Activated T-helper 1 cell treated with anti-CD3 and anti-CD28 coated beads, Interleukin-12 subunit alpha, Interleukin-12 subunit beta, Interleukin-2, Interleukin-4 antibody, amounts not matched to agents 30 ng/mL and 10 ng/mL and 1 ng/mL, durations not matched to agents 14 hours and 24 hours and 36 hours (primary cell): ENCODE measurements at regions not wholly inside any gene's neighbourhood (a gene's known extent, or its start where the extent isn't known, plus 50 kb on each side); places are given as distances from the start of the nearest gene placed in this dataset.

Source experiments
- DNase-seq: peaks from one replicate; pipeline ENCODE4 v3.0.0; 2021; ENCODE audit warnings: low spot score
- H3K27ac Mint-ChIP-seq: one replicate; pipeline ENCODE4 v1.8.0; 2021; ENCODE audit warnings: mild to moderate bottlenecking, mixed read lengths
- H3K27me3 Mint-ChIP-seq: one replicate; pipeline ENCODE4 v1.8.0; 2022; ENCODE audit warnings: mild to moderate bottlenecking, moderate library complexity, mixed read lengths; ENCODE audit not compliant: insufficient read depth
- H3K36me3 Mint-ChIP-seq: one replicate; pipeline ENCODE4 v1.8.0; 2021; ENCODE audit warnings: low read depth, mixed read lengths
- H3K4me1 Mint-ChIP-seq: one replicate; pipeline ENCODE4 v1.8.0; 2021; ENCODE audit warnings: low read depth, mixed read lengths
- H3K4me3 Mint-ChIP-seq: one replicate; pipeline ENCODE4 v1.8.0; 2021; ENCODE audit warnings: mild to moderate bottlenecking, moderate library complexity, mixed read lengths
- H3K9me3 Mint-ChIP-seq: one replicate; pipeline ENCODE4 v1.8.0; 2021; ENCODE audit warnings: mixed read lengths
- intact Hi-C: fragments of 100-400 bp; cut with micrococcal nuclease; formaldehyde crosslinking; loops from one replicate; pipeline ENCODE4 v1.15.1; 2024

DNA sequence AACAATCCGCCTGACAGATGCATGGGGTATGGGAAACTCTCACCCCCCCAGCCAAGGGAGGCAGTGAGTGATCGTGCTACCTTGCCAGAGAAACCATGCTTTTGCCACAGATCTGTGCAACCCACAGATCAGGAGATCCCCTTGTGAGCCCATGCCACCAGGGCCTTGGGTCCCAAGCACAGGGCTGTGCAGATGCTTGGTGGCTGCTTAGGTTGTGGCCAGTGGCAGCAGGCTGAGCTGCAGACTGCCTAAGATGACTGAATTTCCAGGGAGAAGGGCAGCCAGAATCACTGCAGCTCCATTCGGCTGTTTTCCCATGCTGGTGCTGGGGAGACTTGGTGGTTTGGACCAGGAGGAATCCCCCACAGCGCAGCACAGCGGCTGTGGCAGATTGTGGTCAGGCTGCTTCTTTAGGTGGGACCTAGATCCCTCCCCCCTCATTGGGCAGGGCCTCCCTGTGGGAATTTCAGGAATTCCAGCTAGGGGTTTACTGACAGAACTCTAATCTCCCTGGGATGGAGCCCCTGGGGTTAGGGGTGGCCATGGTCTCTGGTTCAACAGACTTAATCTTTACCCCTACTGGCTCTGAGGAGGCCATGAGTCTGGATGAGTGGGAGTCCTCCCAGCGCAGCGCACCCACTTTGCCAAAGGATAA, 264.6 kb upstream of the DAAM1 start:
- H3K4me3 Mint-ChIP-seq, result no peak overlapping the region
- no peak for DNase-seq
- no peak overlapping the region for H3K27ac Mint-ChIP-seq
- intact Hi-C loops, result no loop called here
- H3K4me1 Mint-ChIP-seq, result no peaks in the 10 kb centered on the region
- H3K36me3 Mint-ChIP-seq, result no peaks in the 10 kb centered on the region
- H3K9me3 Mint-ChIP-seq, result no peaks in the 10 kb centered on the region
- peaks cover 2% of the 10 kb centered on the region for H3K27me3 Mint-ChIP-seq

DNA sequence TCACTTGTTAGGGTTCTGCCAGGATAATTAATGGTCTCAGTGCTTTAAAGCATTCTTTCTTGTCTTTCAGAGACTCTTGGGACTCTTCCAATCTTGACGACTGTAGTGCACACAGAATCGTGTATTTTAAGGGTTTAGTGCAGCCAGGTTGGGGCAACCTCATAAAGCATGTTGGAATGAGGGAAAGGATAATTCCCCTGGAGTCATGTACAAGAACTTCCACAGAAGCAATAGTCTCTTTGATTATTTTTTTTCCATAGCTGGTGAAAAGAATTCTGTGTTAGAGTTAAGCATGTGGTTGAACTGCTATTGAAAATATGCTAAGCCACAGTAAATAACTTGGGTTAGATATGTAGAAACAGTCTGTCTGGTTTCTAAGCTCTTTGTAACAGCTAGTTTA, 246.8 kb upstream of the DAAM1 start:
- Mint-ChIP-seq H3K36me3 (no peaks in the 10 kb centered on the region), H3K27me3 (peaks cover 2% of the 10 kb centered on the region), H3K4me1 (no peaks in the 10 kb centered on the region), H3K4me3 (no peak overlapping the region), H3K9me3 (peaks cover 4% of the 10 kb centered on the region), H3K27ac (no peak overlapping the region)
- no peak for DNase-seq
- intact Hi-C loops, result no loop called here

DNA sequence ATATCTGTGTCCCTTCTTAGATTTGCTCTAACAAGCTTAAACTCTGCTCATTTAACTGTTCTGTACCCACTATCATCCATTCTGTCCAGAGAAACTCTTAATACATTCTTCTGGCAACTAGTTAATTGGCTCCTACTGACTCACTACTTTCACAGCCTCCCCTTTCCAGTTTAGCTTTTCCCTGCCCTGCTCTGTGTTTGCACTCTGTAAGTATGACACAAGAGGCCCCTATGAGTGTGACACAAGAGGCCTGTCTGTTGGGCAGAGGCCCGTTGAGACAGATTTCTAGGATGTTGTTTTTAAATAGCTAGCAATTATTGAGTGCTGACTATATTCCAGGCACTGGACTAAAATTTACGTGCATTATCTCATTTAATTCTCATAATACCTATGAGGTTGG, 246.0 kb upstream of the DAAM1 start:
- H3K27me3 Mint-ChIP-seq, result peaks cover 2% of the 10 kb centered on the region
- no peaks in the 10 kb centered on the region for H3K4me1 Mint-ChIP-seq
- H3K4me3 Mint-ChIP-seq, result no peak overlapping the region
- intact Hi-C loops, result no loop called here
- H3K36me3 Mint-ChIP-seq, result no peaks in the 10 kb centered on the region
- DNase-seq, result no peak
- no peak overlapping the region for H3K27ac Mint-ChIP-seq
- no peaks in the 10 kb centered on the region for H3K9me3 Mint-ChIP-seq

DNA sequence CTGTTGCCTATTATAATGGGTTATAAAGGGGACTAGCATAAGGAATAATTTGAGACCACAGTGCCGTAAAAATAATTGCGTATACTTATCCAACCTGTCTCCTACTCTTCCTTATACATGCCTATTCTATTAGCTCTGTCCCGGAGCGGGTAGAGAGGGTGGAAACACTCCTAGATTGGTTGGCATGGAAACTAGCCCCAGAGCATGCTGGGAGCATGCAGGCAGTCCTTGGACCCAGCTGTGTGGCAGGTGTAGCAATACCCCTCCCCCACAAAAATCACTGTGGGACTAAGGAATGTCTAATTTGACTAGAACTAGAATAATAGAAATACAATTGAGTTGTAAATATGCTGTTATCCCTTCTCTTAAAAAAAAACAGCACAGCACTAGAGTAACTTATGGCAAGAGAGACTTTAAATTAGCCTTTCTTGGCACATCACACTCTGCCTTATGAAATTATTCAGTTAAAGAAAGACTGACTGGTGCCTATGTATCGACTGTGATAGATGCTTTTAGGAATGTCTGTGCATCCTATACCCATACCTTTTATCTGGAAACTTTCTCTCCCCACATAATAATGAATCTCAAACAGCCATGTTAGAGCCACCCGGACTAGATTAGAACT, 244.0 kb upstream of the DAAM1 start:
- no peak for DNase-seq
- peaks cover 2% of the 10 kb centered on the region for H3K27me3 Mint-ChIP-seq
- no peak overlapping the region for H3K4me3 Mint-ChIP-seq
- no peaks in the 10 kb centered on the region for H3K36me3 Mint-ChIP-seq
- H3K27ac Mint-ChIP-seq, result no peak overlapping the region
- intact Hi-C loops, result no loop called here
- H3K9me3 Mint-ChIP-seq, result no peaks in the 10 kb centered on the region
- no peaks in the 10 kb centered on the region for H3K4me1 Mint-ChIP-seq

DNA sequence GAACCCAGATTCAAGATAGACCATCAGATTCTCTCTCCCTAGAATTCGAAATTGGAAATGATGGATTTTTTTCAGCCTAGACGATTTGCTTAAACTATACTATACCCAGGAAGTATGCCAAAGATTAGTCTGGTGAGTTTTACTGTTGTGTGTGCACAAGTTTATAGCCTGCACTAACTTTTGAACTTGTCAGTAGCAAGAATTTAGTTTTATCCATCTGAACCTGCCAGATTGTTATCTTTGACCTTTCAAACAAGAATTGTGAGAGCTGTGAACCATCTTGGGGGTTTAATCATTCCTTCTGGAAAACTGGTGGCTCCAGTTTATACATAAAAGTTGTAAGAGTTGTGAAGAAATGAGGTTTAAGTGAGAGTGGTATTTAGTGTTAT, 243.5 kb upstream of the DAAM1 start:
- no peak for DNase-seq
- H3K4me3 Mint-ChIP-seq, result no peak overlapping the region
- peaks cover 2% of the 10 kb centered on the region for H3K27me3 Mint-ChIP-seq
- intact Hi-C loops, result no loop called here
- H3K36me3 Mint-ChIP-seq, result no peaks in the 10 kb centered on the region
- H3K27ac Mint-ChIP-seq, result no peak overlapping the region
- H3K4me1 Mint-ChIP-seq, result no peaks in the 10 kb centered on the region
- no peaks in the 10 kb centered on the region for H3K9me3 Mint-ChIP-seq

DNA sequence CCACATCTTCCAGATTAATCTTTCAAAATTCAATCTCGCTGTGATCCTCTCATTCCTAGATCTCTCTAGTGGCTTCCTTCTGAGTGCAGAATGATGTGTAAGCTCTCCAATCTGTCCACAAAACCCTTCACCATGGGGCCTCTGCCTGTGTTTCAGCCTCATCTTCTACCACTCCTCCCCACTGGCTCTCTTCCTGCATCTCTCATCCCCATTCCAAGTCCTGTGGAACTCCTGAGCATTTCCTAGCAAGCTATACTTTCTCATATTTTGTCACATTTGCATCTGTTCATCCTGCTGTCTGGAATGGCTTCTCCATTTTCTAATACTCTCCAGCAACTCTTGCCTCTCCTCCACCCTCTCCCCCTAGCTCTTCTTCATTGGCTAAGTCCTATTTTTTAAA, 242.0 kb upstream of the DAAM1 start:
- intact Hi-C loops, result no loop called here
- Mint-ChIP-seq H3K9me3 (no peaks in the 10 kb centered on the region), H3K4me1 (no peaks in the 10 kb centered on the region), H3K27ac (no peak overlapping the region), H3K27me3 (peaks cover 2% of the 10 kb centered on the region), H3K4me3 (no peak overlapping the region), H3K36me3 (no peaks in the 10 kb centered on the region)
- DNase-seq, result no peak

DNA sequence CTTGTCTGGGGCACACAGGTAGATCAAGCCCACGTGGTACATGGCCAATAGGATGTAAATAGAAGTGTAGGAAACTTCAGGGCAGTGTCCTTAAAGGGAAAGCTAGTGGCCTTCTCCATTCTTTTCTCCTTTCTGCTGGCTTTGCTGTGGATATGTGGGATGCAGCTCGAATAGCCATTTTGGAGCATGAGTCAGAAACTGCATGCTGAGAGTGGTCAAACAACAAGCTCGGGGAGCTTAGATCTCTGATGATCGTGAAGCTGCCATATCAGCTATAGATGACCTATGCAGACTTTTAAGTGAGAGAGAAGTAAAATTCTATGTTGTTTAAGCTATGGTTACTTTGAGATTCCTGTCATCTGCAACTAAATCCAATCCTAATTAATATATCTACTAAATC, 241.3 kb upstream of the DAAM1 start:
- intact Hi-C loops, result no loop called here
- Mint-ChIP-seq H3K4me1 (no peaks in the 10 kb centered on the region), H3K9me3 (no peaks in the 10 kb centered on the region), H3K4me3 (no peak overlapping the region), H3K27ac (no peak overlapping the region), H3K27me3 (no peaks in the 10 kb centered on the region), H3K36me3 (no peaks in the 10 kb centered on the region)
- no peak for DNase-seq

DNA sequence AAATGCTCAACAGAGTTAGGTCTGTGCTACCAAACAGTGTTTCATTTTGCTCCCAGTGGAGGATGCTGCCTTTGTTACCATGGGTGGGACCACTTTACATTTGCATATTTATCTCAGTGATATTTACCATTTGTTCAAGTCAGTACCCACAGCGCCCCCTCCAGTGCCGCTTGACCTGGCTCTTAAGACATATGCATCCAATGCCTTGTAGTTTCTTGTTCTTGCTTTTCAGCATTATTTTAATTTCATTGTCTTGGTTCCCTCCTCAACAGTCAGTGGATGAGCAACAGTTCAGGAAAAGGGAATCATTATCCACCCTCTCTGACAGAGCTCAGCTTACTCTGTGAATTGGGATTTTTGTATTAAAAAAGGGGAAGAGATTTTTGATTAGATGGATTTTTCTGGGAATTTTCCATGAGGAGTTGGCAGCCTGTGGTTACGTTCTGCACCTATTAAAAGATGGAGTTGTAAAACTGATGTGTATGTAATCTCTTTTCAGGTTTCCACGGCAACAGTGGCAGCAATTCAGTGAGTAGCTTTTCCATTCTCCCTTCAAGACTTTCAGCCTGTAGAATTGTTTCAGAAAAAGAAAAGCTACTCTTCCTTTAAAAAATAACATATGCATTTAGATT, 240.5 kb upstream of the DAAM1 start:
- Mint-ChIP-seq H3K4me1 (no peaks in the 10 kb centered on the region), H3K9me3 (no peaks in the 10 kb centered on the region), H3K36me3 (no peaks in the 10 kb centered on the region), H3K27ac (no peak overlapping the region), H3K27me3 (peaks cover 3% of the 10 kb centered on the region), H3K4me3 (no peak overlapping the region)
- intact Hi-C loops, result no loop called here
- DNase-seq, result no peak

DNA sequence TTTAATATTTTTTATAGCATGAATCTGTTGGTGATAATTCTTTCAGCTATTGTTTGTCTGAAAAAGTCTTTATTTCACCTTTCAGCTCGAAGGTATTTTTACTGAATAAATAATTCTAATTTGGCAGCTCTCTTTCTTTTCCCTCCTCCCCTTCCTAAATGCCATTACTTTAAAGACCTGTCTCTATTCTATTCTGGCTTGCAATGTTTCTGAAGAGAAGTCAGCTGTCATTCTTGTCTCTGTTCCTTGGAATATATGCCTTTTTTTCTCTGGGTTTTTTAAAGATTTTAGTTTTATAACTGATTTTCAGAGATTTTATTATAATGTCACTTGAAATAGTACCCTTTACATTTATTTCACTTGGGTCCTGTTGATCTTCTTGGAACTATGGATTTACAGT, 237.9 kb upstream of the DAAM1 start:
- no peak overlapping the region for H3K27ac Mint-ChIP-seq
- no peaks in the 10 kb centered on the region for H3K4me1 Mint-ChIP-seq
- H3K27me3 Mint-ChIP-seq, result peaks cover 6% of the 10 kb centered on the region
- no peak overlapping the region for H3K4me3 Mint-ChIP-seq
- no peaks in the 10 kb centered on the region for H3K9me3 Mint-ChIP-seq
- DNase-seq, result no peak
- H3K36me3 Mint-ChIP-seq, result no peaks in the 10 kb centered on the region
- intact Hi-C loops, result no loop called here

DNA sequence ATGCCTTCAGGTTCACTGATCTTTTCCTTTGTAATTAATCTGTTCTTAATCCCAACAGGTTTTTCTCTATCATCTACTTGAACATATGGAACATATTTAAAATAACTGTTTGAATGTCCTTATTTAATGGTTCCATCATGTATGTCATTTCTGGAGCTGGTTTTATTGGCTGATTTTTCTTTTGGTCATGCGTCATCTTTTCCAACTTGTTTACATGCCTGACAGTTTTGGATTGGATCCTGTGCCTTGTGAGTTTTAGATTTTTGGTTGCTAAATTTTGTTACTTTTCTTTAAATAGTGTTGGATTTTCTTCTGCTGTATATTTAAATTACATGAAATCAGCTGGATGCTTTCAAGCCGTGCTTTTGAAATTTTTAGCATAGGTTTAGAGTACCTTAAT, 237.3 kb upstream of the DAAM1 start:
- Mint-ChIP-seq H3K27me3 (peaks cover 6% of the 10 kb centered on the region), H3K4me1 (no peaks in the 10 kb centered on the region), H3K9me3 (no peaks in the 10 kb centered on the region), H3K27ac (no peak overlapping the region), H3K36me3 (no peaks in the 10 kb centered on the region), H3K4me3 (no peak overlapping the region)
- intact Hi-C loops, result no loop called here
- no peak for DNase-seq

DNA sequence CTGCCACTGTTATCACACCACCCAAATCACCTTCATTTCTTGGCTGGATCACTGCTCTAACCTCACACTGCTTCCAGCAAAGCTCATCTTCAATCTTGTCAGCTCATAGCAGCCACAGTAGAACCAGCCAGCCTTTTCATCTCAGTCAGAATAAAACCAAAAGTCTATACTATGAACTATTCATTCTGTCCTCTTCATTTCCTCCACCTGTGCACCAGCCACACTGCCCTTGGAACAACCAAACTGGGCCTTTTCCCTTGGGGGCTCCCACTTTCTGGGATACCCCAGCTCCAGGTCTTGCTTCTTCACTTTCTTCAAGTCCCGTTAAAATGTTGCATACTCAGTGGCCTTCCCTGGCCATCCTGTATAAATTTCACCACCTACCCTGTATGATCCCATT, 234.4 kb upstream of the DAAM1 start:
- DNase-seq, result no peak
- no peaks in the 10 kb centered on the region for H3K9me3 Mint-ChIP-seq
- no peak overlapping the region for H3K27ac Mint-ChIP-seq
- H3K36me3 Mint-ChIP-seq, result no peaks in the 10 kb centered on the region
- H3K4me3 Mint-ChIP-seq, result no peak overlapping the region
- peaks cover 6% of the 10 kb centered on the region for H3K27me3 Mint-ChIP-seq
- intact Hi-C loops, result no loop called here
- no peaks in the 10 kb centered on the region for H3K4me1 Mint-ChIP-seq

DNA sequence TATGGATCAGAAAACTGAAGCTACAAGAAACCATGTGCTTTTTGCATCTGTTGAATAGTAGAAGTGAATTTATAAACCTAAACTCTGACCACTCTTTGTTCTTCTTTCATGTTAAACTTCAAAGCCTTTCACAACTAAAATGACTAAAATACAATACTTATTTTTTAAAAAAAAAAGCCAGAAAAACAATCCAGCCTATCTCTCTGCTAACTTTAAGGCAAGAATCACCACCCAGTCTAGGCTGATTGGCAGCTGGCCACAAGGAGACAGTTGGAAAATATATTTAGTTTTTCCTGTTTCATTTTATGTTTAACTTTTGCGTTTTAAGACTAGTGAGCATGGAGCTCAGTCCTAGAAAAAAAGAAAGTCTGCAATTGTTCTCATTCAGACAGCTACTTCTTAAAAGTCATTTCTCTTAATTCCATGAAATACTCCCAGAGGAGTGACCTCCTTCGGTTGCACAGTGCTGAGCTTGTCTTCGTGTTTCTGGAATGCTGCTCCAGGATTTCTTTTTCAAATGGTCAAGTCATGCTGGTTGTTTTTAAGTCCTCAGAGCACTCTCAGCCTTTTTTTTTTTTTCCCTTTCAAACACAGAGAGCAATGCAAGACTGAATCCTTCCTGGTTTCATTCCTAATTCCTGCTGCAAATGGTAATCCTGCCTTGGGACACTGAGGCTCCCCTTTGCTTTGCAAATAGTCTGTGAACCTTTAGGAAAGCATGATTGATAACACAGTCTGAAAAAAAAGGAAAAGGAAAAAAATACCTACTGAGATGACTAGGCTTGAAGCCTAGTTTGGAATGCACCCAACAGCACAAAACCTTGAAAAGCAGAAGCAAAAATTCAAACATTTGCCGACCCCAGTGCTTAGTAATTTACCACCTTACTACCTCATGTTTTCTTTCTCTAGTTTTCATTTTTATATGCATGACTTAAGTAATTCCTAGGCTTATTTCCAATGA, 233.3 kb upstream of the DAAM1 start:
- intact Hi-C loops, result no loop called here
- Mint-ChIP-seq H3K27me3 (peaks cover 6% of the 10 kb centered on the region), H3K27ac (no peak overlapping the region), H3K9me3 (no peaks in the 10 kb centered on the region), H3K4me3 (no peak overlapping the region), H3K36me3 (no peaks in the 10 kb centered on the region), H3K4me1 (no peaks in the 10 kb centered on the region)
- no peak for DNase-seq
